HCT116 (cell line): ENCODE measurements at regions not wholly inside any gene's neighbourhood (a gene's known extent, or its start where the extent isn't known, plus 50 kb on each side); places are given as distances from the start of the nearest gene placed in this dataset.

ENCODE experiments used
- ATAC-seq: fragments of 200-7000 bp; cut with Tn5 transposase; 2 replicates; pipeline ENCODE4 v1.9.1; 2020; ENCODE audit warnings: mild to moderate bottlenecking, moderate library complexity
- BruUV-seq: library from RNA; stranded (reverse); fragments of 400-500 nt; replicated peaks from 2 replicates; lab custom pipeline; 2021; lab: Mats Ljungman, UMichigan
- CTCF ChIA-PET: fragments of 300-600 bp; sonication (Branson Sonifier 250); formaldehyde crosslinking; loops from one replicate; lab custom pipeline; 2021; ENCODE audit warnings: antibody characterized with exemption; lab: Charles Lee
- POLR2A ChIA-PET: fragments of 300-600, 350-600 bp; sonication (Branson Sonifier 250); formaldehyde crosslinking; loops from one replicate; lab custom pipeline; 2021; ENCODE audit warnings: antibody characterized with exemption; lab: Charles Lee
- RAD21 ChIA-PET, 2 experiments: fragments of 300-600 bp; sonication (Branson Sonifier 250); formaldehyde crosslinking; loops; one replicate each; lab custom pipeline; 2023; ENCODE audit warnings: low total read pairs in 2 of 2; ENCODE audit not compliant: uncharacterized antibody in 2 of 2, unreplicated experiment in 2 of 2, low non-redundant PET in 1 of 2; lab: Charles Lee
- DNase-seq: peaks from one replicate; pipeline ENCODE4 v3.0.0-alpha.2; 2010; ENCODE audit warnings: low read depth, low spot score
- H2AFZ ChIP-seq: fragments of 200-600 bp; shearing (Covaris generic), sonication (generic); 2 replicates; pipeline ENCODE4 v1.6.1; 2017; ENCODE audit warnings: low read depth, mixed run types, mixed read lengths, antibody characterized with exemption, low read length; ENCODE audit not compliant: poor library complexity, severe bottlenecking
- H3K27ac ChIP-seq: 2 replicates; pipeline ENCODE4 v1.5.1; 2012; ENCODE audit warnings: low read depth, low read length
- H3K27me3 ChIP-seq: fragments of 200-600 bp; sonication (generic); 2 replicates; pipeline ENCODE4 v1.6.1; 2016; ENCODE audit warnings: mixed run types, low read length, mixed read lengths; ENCODE audit not compliant: insufficient read depth
- H3K36me3 ChIP-seq, 2 experiments: fragments of 200-500 bp in 1 of 2; fragments of 200-600 bp in 1 of 2; sonication (Bioruptor generic) in 1 of 2; sonication (generic) in 1 of 2; 2 replicates each; pipeline versions ENCODE4 v1.5.1 to v1.6.1; 2014 to 2016; ENCODE audit warnings: low read length in 2 of 2, inconsistent platforms in 1 of 2, mixed read lengths in 1 of 2, mixed run types in 1 of 2; ENCODE audit not compliant: insufficient read depth in 2 of 2, control insufficient read depth in 1 of 2
- H3K4me1 ChIP-seq, 2 experiments: fragments of 200-600 bp in 1 of 2; sonication (generic) in 1 of 2; 2 replicates each; pipeline versions ENCODE4 v1.5.1 to v1.6.1; 2012 to 2017; ENCODE audit warnings: low read length in 2 of 2, inconsistent platforms in 1 of 2, mild to moderate bottlenecking in 1 of 2, mixed read lengths in 1 of 2, mixed run types in 1 of 2, moderate library complexity in 1 of 2; ENCODE audit not compliant: insufficient read depth in 2 of 2, control insufficient read depth in 1 of 2
- H3K4me2 ChIP-seq: fragments of 200-600 bp; sonication (generic); 2 replicates; pipeline ENCODE4 v1.6.1; 2017; ENCODE audit warnings: mixed run types, low read length, mixed read lengths
- H3K4me3 ChIP-seq, 2 experiments: fragments of 200-600 bp in 1 of 2; sonication (generic) in 1 of 2; replicated peaks in 1 of 2; 2 replicates each; pipeline ENCODE4 v1.5.1; 2011 to 2016; ENCODE audit warnings: low read length in 2 of 2, control low read depth in 1 of 2, low read depth in 1 of 2, mild to moderate bottlenecking in 1 of 2, mixed read lengths in 1 of 2, mixed run types in 1 of 2
- H3K79me2 ChIP-seq: fragments of 200-600 bp; sonication (generic); 2 replicates; pipeline ENCODE4 v1.6.1; 2017; ENCODE audit warnings: mild to moderate bottlenecking, mixed run types, low read length, moderate library complexity, mixed read lengths; ENCODE audit not compliant: insufficient read depth
- H3K9ac ChIP-seq: fragments of 200-600 bp; sonication (generic); 2 replicates; pipeline ENCODE4 v1.6.1; 2016; ENCODE audit warnings: low read length, mixed read lengths
- H3K9me2 ChIP-seq: fragments of 200-600 bp; sonication (generic), shearing (Covaris generic); 2 replicates; pipeline ENCODE4 v1.6.1; 2017; ENCODE audit warnings: mixed run types, mild to moderate bottlenecking, moderate library complexity; ENCODE audit not compliant: insufficient read depth
- H3K9me3 ChIP-seq, 2 experiments: fragments of 200-500 bp in 1 of 2; fragments of 200-600 bp in 1 of 2; sonication (Bioruptor generic) in 1 of 2; sonication (generic) in 1 of 2; 2 replicates each; pipeline ENCODE4 v1.6.1; 2014 to 2017; ENCODE audit warnings: low read length in 2 of 2, mixed read lengths in 2 of 2, inconsistent platforms in 1 of 2, low read depth in 1 of 2, mild to moderate bottlenecking in 1 of 2, mixed run types in 1 of 2, moderate library complexity in 1 of 2; ENCODE audit not compliant: control insufficient read depth in 1 of 2, insufficient read depth in 1 of 2
- H4K20me1 ChIP-seq: fragments of 200-600 bp; sonication (generic), shearing (Covaris generic); 2 replicates; pipeline ENCODE4 v1.6.1; 2017; ENCODE audit warnings: mixed run types, mild to moderate bottlenecking, moderate library complexity; ENCODE audit not compliant: insufficient read depth
- CEBPB ChIP-seq: IDR thresholded peaks from 2 replicates; pipeline ENCODE4 v1.6.1; 2012; ENCODE audit warnings: low read depth
- EGR1 ChIP-seq: IDR thresholded peaks from 2 replicates; pipeline ENCODE4 v1.6.1; 2012; ENCODE audit warnings: low read depth
- ELF1 ChIP-seq: IDR thresholded peaks from 2 replicates; pipeline ENCODE4 v1.6.1; 2012; ENCODE audit warnings: low read depth, borderline replicate concordance
- FOSL1 ChIP-seq: IDR thresholded peaks from 2 replicates; pipeline ENCODE4 v1.6.1; 2012; ENCODE audit warnings: low read depth
- POLR2AphosphoS5 ChIP-seq: IDR thresholded peaks from 2 replicates; pipeline ENCODE4 v1.6.1; 2011; ENCODE audit warnings: mild to moderate bottlenecking, low read depth, low read length, moderate library complexity
- RAD21 ChIP-seq: IDR thresholded peaks from 2 replicates; pipeline ENCODE4 v1.6.1; 2012; ENCODE audit warnings: low read depth, mild to moderate bottlenecking
- TCF7L2 ChIP-seq: IDR thresholded peaks from 2 replicates; pipeline ENCODE4 v1.7.0; 2011; ENCODE audit warnings: borderline replicate concordance, inconsistent platforms; ENCODE audit not compliant: insufficient read depth, insufficient read length; ENCODE audit errors: extremely low read depth
- YY1 ChIP-seq: IDR thresholded peaks from 2 replicates; pipeline ENCODE4 v1.6.1; 2011; ENCODE audit warnings: low read length, low read depth, moderate library complexity, mild to moderate bottlenecking; ENCODE audit not compliant: insufficient replicate concordance; ENCODE audit errors: extremely low read depth
- intact Hi-C: fragments of 100-400 bp; cut with micrococcal nuclease; formaldehyde crosslinking; loops from 2 replicates; pipeline ENCODE4 v1.10.0; 2022
- TF ChIP-seq, protein P1 (sequence below): IDR thresholded peaks from 2 replicates; pipeline ENCODE4 v1.6.1; 2012; ENCODE audit warnings: low read depth
- TF ChIP-seq, protein P2 (sequence below), 3 experiments: fragments of 200-600 bp in 1 of 3; sonication (generic) in 1 of 3; IDR thresholded peaks in 2 of 3; conservative IDR thresholded peaks in 1 of 3; 2 replicates each; pipeline ENCODE4 v1.5.1; 2012 to 2017; ENCODE audit warnings: low read depth in 2 of 3, low read length in 2 of 3, antibody characterized with exemption in 1 of 3, borderline replicate concordance in 1 of 3, control low read depth in 1 of 3, mild to moderate bottlenecking in 1 of 3, mixed read lengths in 1 of 3, mixed run types in 1 of 3, moderate library complexity in 1 of 3; ENCODE audit not compliant: insufficient read depth in 1 of 3
- TF ChIP-seq, protein P3 (sequence below): IDR thresholded peaks from 2 replicates; pipeline ENCODE4 v1.6.1; 2012

DNA sequence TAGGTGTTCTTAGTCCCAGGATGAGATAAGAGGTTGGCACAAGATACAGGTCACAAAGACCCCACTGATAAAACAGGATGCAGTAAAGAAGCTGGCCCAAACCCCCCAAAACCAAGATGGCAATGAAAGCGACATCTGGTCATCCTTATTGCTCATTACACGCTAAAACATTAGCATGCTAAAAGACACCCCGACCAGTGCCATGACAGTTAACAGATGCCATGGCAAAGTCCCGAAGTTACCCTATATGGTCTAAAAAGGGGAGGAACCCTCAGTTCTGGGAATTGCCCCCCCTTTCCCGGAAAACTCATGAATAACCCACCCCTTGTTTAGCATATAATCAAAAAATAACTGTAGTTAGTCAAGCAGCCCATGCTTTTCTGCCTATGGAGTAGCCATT is 251.1 kb downstream of the SLC4A3 start (continued):
- no peak for TF ChIP-seq RAD21

DNA sequence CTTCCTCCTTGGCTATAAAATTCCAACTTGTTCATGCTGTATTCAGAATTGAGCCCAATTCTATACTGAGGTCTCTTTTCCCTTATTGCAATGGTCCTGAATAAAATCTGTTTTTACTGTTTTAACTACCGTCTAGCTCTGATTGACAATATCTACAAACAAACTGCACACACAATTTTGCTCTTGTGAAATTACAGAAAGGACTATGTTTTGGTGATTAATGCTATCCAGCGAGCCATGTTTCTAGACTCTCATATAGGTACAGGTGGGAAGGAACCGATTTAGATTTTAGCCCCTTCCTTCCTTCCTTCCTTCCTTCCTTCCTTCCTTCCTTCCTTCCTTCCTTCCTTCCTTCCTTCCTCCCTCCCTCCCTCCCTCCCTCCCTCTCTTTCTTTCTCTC is 254.4 kb downstream of the SLC4A3 start:
- no peak for DNase-seq
- no peak for TF ChIP-seq POLR2AphosphoS5
- TF ChIP-seq FOSL1: no peak
- TF ChIP-seq CEBPB: no peak
- no peak for TF ChIP-seq EGR1
- TF ChIP-seq YY1: no peak
- TF ChIP-seq, protein P1, sequence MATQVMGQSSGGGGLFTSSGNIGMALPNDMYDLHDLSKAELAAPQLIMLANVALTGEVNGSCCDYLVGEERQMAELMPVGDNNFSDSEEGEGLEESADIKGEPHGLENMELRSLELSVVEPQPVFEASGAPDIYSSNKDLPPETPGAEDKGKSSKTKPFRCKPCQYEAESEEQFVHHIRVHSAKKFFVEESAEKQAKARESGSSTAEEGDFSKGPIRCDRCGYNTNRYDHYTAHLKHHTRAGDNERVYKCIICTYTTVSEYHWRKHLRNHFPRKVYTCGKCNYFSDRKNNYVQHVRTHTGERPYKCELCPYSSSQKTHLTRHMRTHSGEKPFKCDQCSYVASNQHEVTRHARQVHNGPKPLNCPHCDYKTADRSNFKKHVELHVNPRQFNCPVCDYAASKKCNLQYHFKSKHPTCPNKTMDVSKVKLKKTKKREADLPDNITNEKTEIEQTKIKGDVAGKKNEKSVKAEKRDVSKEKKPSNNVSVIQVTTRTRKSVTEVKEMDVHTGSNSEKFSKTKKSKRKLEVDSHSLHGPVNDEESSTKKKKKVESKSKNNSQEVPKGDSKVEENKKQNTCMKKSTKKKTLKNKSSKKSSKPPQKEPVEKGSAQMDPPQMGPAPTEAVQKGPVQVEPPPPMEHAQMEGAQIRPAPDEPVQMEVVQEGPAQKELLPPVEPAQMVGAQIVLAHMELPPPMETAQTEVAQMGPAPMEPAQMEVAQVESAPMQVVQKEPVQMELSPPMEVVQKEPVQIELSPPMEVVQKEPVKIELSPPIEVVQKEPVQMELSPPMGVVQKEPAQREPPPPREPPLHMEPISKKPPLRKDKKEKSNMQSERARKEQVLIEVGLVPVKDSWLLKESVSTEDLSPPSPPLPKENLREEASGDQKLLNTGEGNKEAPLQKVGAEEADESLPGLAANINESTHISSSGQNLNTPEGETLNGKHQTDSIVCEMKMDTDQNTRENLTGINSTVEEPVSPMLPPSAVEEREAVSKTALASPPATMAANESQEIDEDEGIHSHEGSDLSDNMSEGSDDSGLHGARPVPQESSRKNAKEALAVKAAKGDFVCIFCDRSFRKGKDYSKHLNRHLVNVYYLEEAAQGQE: no peak
- TF ChIP-seq, protein P2, sequence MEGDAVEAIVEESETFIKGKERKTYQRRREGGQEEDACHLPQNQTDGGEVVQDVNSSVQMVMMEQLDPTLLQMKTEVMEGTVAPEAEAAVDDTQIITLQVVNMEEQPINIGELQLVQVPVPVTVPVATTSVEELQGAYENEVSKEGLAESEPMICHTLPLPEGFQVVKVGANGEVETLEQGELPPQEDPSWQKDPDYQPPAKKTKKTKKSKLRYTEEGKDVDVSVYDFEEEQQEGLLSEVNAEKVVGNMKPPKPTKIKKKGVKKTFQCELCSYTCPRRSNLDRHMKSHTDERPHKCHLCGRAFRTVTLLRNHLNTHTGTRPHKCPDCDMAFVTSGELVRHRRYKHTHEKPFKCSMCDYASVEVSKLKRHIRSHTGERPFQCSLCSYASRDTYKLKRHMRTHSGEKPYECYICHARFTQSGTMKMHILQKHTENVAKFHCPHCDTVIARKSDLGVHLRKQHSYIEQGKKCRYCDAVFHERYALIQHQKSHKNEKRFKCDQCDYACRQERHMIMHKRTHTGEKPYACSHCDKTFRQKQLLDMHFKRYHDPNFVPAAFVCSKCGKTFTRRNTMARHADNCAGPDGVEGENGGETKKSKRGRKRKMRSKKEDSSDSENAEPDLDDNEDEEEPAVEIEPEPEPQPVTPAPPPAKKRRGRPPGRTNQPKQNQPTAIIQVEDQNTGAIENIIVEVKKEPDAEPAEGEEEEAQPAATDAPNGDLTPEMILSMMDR (IDR thresholded peaks at IDR 0.05 in 2 of 3, conservative IDR thresholded peaks at IDR 0.05 in 1 of 3; ENCODE audit: borderline replicate concordance in 1 of 3, insufficient read depth in 1 of 3, low read depth in 2 of 3, low read length in 2 of 3): no peak
- no peak for TF ChIP-seq ELF1
- TF ChIP-seq, protein P3, sequence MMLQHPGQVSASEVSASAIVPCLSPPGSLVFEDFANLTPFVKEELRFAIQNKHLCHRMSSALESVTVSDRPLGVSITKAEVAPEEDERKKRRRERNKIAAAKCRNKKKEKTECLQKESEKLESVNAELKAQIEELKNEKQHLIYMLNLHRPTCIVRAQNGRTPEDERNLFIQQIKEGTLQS: no peak
- TF ChIP-seq RAD21: no peak
- TF ChIP-seq TCF7L2: no peak
- Histone ChIP-seq H3K9ac (no peak overlapping the region), H3K4me1 (no peaks in the 10 kb centered on the region), H2AFZ (no peak overlapping the region), H3K9me2 (no peaks in the 10 kb centered on the region), H3K27me3 (no peaks in the 10 kb centered on the region), H3K9me3 (no peaks in the 10 kb centered on the region), H4K20me1 (no peaks in the 10 kb centered on the region), H3K4me3 (no peak overlapping the region), H3K36me3 (peaks cover 0 to 3% of the 10 kb centered on the region in 2 experiments; a peak in 1 of 4 replicates), H3K79me2 (no peaks in the 10 kb centered on the region), H3K27ac (no peak overlapping the region), H3K4me2 (no peak overlapping the region)
- ATAC-seq: no peak
- ChIA-PET POLR2A (no interaction called here), CTCF (no interaction called here), RAD21 (no interaction called here)
- BruUV-seq: no TSS peak
- intact Hi-C loops: no loop called here
